NOMO-1 treated with dmso at 0.1 percent for 144 hours (cell line): ENCODE measurements at regions not wholly inside any gene's neighbourhood (a gene's known extent, or its start where the extent isn't known, plus 50 kb on each side); places are given as distances from the start of the nearest gene placed in this dataset.
"Not testable (repeated sequence)": the region's sequence is repeated elsewhere in the genome, so short reads cannot be mapped to it uniquely, and the experiment has no call there.

Experiments used
- DNase-seq: peaks from one replicate; lab custom pipeline; 2025; ENCODE audit not compliant: unreplicated experiment; lab: John Stamatoyannopoulos, UW

- no peak for DNase-seq
These were observed 155.7 kb upstream of the GJE1 start for GRCh38 chr6:141976994-141977393.

- DNase-seq = not testable (repeated sequence)
These were observed 162.8 kb upstream of the GJE1 start for GRCh38 chr6:141969768-141970415.

GRCh38 chr6:141969201-141969600 is 163.5 kb upstream of the GJE1 start:
- DNase-seq = no peak

GRCh38 chr6:141968632-141969031 is 164.1 kb upstream of the GJE1 start:
- no peak for DNase-seq

- DNase-seq = no peak
These were observed 167.6 kb upstream of the GJE1 start for GRCh38 chr6:141965016-141965545.

- DNase-seq = no peak
These were observed 169.0 kb upstream of the GJE1 start for GRCh38 chr6:141963543-141964295.

GRCh38 chr6:141957271-141957670 is 175.5 kb upstream of the GJE1 start:
- no peak for DNase-seq

GRCh38 chr6:141956868-141957267 is 175.9 kb upstream of the GJE1 start:
- no peak for DNase-seq

- DNase-seq = no peak
These were observed 176.5 kb upstream of the GJE1 start for GRCh38 chr6:141956046-141956761.

- DNase-seq = no peak
These were observed 179.7 kb upstream of the GJE1 start for GRCh38 chr6:141953072-141953471.

- DNase-seq = no peak
These were observed 186.2 kb upstream of the GJE1 start for GRCh38 chr6:141946502-141946901.

GRCh38 chr6:141938664-141939063 is 194.1 kb upstream of the GJE1 start:
- DNase-seq = no peak

- no peak for DNase-seq
These were observed 200.0 kb upstream of the GJE1 start for GRCh38 chr6:141932685-141933084.

GRCh38 chr6:141926200-141926900 is 206.4 kb upstream of the GJE1 start:
- not testable (repeated sequence) for DNase-seq

- DNase-seq = no peak
These were observed 207.7 kb upstream of the GJE1 start for GRCh38 chr6:141925001-141925400.

GRCh38 chr6:141922898-141923297 is 209.8 kb upstream of the GJE1 start:
- no peak for DNase-seq

- not testable (repeated sequence) for DNase-seq
These were observed 215.8 kb upstream of the GJE1 start for GRCh38 chr6:141916682-141917505.

- DNase-seq = no peak
These were observed 218.1 kb upstream of the GJE1 start for GRCh38 chr6:141914646-141915045.

GRCh38 chr6:141906569-141907080 is 226.1 kb upstream of the GJE1 start:
- DNase-seq = no peak

GRCh38 chr6:141890661-141891060 is 242.1 kb upstream of the GJE1 start:
- no peak for DNase-seq
